GM21528 (cell line): ENCODE measurements at regions not wholly inside any gene's neighbourhood (a gene's known extent, or its start where the extent isn't known, plus 50 kb on each side); places are given as distances from the start of the nearest gene placed in this dataset.

ENCODE experiments used
- ATAC-seq: cut with Tn5 transposase; IDR thresholded peaks from one replicate; pipeline ENCODE4 v1.9.1; 2021; ENCODE audit warnings: mild to moderate bottlenecking, moderate library complexity; ENCODE audit not compliant: unreplicated experiment, low FRiP score

DNA sequence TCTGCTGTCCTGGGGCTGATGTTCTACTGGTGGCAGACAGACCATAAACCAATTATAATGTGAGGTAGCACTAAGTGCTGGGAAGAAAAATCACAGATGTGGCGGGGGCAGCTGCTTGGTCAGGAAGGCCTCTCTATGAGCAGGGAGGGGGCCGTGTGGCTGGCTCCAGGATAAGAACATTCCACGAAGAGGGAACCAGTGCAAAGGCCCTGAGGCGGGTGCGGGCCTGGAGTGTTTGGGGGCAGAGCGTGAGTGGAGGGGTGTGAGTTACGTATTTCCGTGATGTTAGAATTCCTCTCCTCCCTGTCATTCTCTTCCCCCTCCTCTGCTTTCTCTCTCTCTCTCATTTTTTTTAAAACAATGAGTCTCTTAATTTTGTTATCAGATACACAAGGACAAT, 67.2 kb downstream of the CEBPB start:
- no peak for ATAC-seq

GRCh38 chr20:50258790-50259483, 68.3 kb downstream of the CEBPB start:
- no peak for ATAC-seq

DNA sequence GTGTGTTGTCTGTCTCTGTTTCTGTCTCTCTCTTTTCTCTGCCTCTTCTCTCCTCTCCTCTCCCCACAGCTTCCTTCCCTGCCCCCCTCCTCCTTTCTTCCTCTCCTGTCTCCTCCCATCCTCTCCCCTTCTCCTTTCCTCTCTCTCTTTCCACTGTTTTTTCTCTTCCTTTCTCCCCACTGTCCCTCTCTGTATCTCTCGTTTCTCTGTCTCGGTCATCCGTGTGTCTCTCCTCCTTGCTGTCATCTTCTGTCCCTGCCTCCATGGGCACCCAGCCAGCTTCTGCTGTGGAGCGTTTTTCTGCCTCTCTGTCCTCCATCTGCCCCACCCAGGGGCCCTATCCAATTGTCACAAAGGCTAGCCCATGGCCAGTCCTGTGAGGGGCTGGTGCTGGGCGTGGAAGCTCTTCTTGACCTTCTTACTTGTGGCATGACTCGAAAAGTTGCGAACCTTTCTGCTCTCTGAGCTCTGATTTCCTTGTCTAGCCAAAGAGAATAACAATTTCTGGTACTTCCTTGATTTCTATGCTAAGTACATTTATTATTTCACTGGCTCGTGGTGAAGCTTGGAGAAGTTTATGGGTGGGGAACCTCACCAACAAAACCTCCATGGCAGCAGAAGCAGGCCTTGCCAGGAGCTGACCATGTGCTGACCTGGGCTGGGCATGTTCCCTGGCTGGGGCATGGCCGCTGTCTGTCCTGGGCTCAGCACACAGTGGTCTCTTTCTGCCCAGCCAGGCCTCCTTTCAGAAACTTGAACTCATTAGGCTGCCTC, 69.3 kb downstream of the CEBPB start:
- ATAC-seq = no peak

DNA sequence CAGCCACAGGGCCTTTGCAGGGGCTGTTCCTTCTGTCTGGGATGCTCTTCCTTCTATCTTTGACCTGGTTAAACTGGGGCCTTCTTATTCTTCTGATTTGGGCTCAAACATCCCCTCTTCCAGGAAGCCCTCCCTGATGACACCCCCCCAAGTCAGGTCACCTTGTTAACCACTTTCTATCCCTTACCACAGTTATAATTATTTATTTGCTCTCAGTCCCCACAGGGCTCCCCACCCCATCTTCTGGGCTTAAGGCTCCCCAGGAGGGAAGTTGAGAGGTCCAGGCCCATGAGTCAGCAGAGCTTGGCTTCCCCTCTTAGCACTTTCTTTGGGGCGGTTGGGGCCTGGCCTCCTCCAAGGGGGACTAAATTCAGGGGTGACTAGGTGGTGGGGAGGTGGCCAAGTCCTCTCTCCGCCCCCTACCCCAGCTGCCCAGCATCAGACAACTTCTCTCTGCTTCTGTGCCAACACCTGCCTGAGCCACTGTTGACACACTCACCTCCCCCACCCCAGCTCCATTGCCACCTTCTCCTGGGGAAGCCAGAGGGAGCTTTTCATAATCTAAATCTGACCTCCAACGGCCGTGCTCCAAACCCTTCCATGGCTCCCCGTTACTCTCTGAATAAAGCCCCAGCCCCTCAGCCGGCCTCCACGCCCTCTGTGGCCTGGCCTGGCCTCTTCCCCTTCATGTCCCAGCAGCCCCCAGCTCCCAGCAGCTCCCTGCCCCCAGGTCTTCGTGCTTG, 70.0 kb downstream of the CEBPB start:
- ATAC-seq = no peak

DNA sequence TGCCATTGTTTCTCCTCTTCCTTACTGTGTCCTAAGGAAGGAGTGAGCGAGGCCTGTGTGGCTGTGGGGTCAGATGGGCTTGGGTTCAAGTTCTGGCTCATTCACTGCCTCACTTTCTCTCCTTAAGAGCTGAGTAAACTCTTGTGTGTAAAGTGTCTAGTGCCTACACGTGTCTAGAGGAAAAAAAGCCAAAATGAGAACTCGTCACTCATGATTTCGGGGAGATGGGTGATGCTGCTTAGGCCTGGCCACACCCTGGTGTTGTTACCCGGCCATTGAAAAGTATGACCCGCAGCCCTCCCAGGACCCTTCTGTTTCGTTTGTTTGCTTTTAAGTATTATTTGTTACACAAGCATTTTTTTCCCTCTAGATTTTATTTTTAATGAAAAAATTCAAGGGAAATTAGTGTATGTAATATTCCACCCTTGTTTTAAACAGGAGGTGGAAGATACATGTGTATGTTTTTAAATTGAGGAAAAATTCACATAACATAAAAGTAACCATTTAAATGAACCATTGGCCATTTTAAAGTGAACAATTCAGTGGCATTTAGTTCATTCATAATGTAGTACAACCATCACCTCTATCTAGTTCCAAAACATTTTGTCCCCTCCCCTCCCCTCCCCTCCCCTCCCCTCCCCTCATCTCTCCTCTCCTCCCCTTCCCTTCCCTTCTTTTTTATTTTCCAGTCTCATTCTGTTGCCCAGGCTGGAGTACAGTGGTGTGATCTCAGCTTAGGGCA, 71.0 kb downstream of the CEBPB start:
- no peak for ATAC-seq

GRCh38 chr20:50263831-50264230, 73.2 kb downstream of the CEBPB start:
- ATAC-seq = no peak

DNA sequence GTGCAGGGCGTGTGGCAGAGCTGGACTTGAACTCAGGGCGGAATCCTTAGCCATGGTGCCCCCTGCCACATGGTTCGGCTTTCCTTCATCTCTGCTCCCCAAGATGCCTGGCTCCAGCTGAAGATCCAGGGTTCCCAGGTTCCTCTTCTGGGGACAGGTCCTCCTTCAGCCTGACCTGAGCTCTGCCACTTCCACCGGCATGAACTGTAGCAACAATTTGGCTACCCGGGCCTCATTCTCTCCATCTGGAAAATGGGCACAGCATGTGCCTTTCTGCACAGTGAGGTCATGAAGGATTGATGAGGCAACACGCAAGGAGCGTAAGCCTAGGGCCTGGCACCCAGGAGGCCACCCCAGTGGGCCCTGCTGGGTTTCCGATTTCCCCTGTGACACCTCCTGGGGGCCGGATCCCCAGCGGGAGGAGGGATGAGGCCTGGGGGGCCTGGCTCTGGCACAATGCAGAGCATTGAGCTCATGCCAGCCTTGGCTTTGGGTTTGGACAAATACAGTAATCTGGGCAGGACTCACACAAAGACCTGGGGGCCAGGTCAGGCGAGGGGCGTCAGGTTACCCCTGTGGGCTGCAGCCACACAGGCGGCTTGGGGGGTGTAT, 74.0 kb downstream of the CEBPB start:
- no peak for ATAC-seq

DNA sequence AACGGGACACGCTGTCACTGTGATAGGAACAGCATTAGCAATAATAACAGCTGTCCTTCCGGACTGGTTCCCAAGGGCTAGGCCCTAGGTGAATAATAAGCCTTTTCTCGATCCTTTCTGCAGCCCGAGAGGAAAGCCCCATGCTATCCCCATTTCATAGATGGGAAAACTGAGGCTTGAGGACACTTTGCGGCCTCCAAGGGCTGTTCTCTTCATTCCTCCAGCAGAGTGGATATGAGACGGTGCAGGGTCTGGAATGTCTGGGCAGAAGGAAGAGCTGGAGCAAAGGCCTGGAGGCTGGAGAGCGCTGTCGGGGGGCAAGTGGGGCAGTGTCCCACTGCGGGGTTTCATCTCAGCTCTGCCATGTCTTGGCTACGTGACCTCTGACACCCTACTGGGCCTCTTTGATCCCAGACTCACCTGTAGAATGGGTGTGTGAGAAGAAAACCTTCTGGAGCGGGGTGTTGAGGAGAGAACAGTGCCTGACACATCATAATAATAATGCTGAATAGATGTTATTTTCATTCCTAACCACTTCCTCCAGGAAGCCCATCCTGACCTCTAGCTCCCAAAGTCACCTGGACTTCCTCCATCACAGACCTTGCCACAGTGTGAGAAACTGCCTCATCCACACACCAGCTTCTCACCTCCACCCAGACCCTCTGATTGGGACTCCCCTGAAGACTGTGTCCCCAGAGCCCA, 74.8 kb downstream of the CEBPB start:
- ATAC-seq = no peak

GRCh38 chr20:50266293-50267040, 75.8 kb downstream of the CEBPB start:
- no peak for ATAC-seq

DNA sequence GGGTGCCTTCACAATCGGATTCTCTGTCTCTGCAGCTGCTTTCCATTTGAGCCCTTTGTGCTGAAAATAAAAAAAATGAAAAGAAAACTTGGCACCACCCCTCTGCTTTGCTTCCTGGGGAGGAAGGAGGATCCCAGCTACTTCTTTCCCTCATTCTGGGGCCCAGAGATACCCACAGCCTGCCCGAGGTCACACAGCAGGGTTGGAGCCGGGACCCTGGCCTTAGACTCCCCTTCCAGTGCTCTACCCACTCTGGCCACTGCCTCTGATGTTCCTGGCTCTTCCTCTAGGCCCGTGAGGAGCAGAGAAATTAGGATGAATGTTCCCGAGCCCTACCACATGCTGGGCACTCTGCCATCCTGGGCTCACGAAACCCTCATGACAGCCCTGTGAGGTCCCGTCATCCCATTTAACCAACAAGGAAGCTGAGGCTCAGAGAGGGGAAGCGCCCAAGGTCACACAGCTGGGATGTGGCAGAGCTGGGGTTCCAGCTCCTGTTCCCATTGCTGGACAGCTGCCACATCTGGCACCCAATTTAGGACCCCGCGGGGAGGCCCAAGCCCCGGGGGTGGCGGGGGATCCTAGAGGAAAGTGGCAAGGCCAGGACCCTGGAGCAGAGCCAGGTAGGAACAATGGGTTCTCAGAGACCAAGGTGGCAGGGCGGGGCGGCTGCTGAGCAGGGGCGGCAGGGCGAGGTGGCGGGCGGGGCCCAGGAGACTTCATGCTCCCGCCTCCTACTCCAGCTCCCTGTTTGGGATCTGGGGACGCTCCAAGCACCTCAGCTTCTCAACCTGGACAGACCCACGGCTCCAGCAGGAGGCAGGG, 76.6 kb downstream of the CEBPB start:
- ATAC-seq = no peak

GRCh38 chr20:50267866-50268219, 77.2 kb downstream of the CEBPB start:
- ATAC-seq = no peak

DNA sequence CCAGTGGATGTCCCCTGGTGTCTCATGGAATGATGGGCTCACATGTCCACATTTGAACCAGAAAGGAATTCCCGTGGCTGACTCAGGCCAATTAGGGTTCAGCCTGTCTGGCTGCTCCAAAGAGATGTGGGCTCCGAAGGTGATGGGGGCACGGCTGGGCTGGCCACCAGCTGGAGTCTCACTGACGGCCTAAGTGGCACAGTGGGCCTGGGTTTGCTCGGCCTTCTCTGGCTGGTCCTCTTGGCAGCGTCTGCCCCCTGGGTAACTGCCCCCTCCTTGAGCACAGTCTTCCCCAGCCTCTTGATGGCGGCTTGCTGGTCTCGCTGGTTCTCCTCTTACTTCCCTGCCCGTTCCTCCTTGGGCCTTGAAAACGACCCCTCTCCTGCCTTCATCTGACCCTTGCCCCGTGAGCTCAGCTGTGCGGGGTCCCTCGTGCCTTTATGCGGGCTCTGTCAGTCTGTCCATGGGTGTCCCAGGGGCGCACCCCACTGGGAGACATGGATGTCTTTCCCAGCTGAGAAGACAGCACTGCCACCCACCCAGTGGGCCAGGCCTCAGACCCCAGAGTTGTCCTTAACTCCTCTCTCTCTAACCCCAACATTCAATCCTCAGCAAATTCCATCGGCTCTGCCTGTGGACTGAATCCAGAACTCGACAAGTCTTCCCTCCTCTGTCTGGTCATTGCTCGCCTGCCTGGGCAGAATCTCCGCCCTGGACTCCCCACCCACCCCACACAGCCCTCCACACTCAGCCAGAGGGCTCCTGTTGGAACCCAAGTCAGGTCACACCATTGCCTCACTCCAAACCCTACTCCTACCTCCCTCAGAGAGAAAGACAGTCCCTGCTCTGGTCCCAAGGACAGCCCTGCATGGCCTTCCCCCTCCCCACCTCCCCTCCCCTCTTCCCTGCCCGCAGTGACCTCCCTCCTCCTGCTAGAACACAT, 78.7 kb downstream of the CEBPB start:
- no peak for ATAC-seq

DNA sequence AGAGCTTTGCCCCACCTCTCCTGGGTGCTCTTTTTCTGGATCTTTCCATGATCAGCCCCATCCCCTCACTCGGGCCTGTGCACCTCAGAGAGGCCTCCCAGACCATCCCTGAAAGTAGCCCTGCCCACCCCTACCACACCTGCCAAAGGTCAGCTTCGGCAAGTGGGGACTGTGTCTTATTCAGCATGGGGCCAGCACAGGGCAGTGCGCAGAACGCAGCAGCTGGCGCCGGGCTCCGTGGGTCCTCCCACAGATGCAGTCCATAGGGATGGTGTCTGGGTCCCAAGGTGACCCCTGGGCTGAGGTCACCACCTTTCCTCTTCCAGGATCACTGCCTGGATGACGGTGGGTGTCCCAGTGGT, 79.4 kb downstream of the CEBPB start:
- ATAC-seq = no peak

- ATAC-seq = no peak
These were observed 79.9 kb downstream of the CEBPB start for GRCh38 chr20:50270569-50270968.

GRCh38 chr20:50271176-50271575, 80.5 kb downstream of the CEBPB start:
- ATAC-seq = no peak

GRCh38 chr20:50271612-50272011, 81.0 kb downstream of the CEBPB start:
- ATAC-seq = no peak

DNA sequence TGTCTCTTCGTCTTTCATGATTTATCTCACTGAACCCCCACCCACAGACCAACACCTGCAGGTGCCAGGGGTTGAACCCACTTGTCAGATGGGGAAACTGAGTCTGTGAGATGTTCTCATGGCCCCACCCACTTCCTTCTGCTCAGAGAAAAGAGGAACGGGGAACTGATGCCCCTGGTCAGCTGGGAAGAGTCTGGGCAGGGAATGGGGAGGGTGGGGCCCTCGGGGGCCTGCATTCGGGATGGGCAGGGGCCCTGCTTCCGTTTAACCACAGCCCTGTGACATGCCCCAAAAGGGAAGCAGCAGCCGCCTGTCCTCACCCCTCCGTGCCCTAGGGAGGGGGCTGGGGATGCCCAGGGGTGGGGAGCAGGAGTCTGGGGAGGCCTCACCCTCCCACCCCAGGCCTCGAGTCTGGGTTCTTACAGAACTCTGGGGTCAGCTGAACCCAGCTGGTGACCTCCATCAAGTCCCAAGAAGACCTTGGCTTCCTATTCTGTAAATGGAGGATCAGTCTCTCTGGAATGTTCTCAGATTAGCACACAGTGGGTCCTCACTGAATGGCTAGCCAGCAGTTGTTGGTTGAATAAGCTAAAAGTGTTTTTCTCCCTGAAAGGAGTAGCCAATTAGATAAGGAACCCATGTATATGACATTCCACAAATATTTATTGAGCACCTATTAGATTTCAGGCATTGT, 81.5 kb downstream of the CEBPB start:
- ATAC-seq = no peak
